ENCODE measurements at regions not wholly inside any gene's neighbourhood (a gene's known extent, or its start where the extent isn't known, plus 50 kb on each side); places are given as distances from the start of the nearest gene placed in this dataset.

GRCh38 chr7:42674541-42674940, 237.3 kb downstream of the C7orf25 start:
- no peak overlapping the region for H3K9ac ChIP-seq (ENCODE audit: low read length)
- H2AFZ ChIP-seq (ENCODE audit: low read depth, low read length, poor library complexity, severe bottlenecking), result no peak overlapping the region
- ChIA-PET CTCF (no interaction called here), RAD21 (ENCODE audit: low non-redundant PET in 1 of 2, low total read pairs in 2 of 2, uncharacterized antibody in 2 of 2, unreplicated experiment in 2 of 2) (no interaction called here), POLR2A (no interaction called here)
- no peaks in the 10 kb centered on the region for H3K36me3 ChIP-seq (ENCODE audit: control insufficient read depth in 1 of 2, insufficient read depth in 2 of 2, low read length in 2 of 2)
- no peaks in the 10 kb centered on the region for H3K9me2 ChIP-seq (ENCODE audit: insufficient read depth)
- H3K79me2 ChIP-seq (ENCODE audit: insufficient read depth, low read length), result no peaks in the 10 kb centered on the region
- H4K20me1 ChIP-seq (ENCODE audit: insufficient read depth), result no peaks in the 10 kb centered on the region; the same call in 1 of the 2 replicates
- no TSS peak for BruUV-seq (replicated peaks)
- TF ChIP-seq EZH2 (IDR thresholded peaks at IDR 0.05) (no peak), ZFX (IDR thresholded peaks at IDR 0.05) (no peak), RAD21 (IDR thresholded peaks at IDR 0.05; ENCODE audit: low read depth) (no peak), TCF7L2 (IDR thresholded peaks at IDR 0.05; ENCODE audit: borderline replicate concordance, extremely low read depth, insufficient read depth, insufficient read length) (no peak), SRF (IDR thresholded peaks at IDR 0.05; ENCODE audit: low read depth) (no peak)
- no peaks in the 10 kb centered on the region for H3K9me3 ChIP-seq (ENCODE audit: control insufficient read depth in 1 of 2, insufficient read depth in 1 of 2, low read depth in 1 of 2, low read length in 2 of 2)
- DNase-seq (ENCODE audit: low read depth, low spot score), result no peak
- ATAC-seq, result no peak
- no peak overlapping the region for H3K4me3 ChIP-seq (replicated peaks in 1 of 2; ENCODE audit: low read depth in 1 of 2, low read length in 2 of 2)
- no peak overlapping the region for H3K27ac ChIP-seq (ENCODE audit: low read depth, low read length)
- H3K4me1 ChIP-seq (ENCODE audit: control insufficient read depth in 1 of 2, insufficient read depth in 2 of 2, low read length in 2 of 2), result no peaks in the 10 kb centered on the region
- H3K4me2 ChIP-seq (ENCODE audit: low read length), result no peak overlapping the region
- intact Hi-C loops (cut with micrococcal nuclease), result no loop called here
- no peaks in the 10 kb centered on the region; the same call in 1 of the 2 replicates for H3K27me3 ChIP-seq (ENCODE audit: insufficient read depth, low read length)

DNA sequence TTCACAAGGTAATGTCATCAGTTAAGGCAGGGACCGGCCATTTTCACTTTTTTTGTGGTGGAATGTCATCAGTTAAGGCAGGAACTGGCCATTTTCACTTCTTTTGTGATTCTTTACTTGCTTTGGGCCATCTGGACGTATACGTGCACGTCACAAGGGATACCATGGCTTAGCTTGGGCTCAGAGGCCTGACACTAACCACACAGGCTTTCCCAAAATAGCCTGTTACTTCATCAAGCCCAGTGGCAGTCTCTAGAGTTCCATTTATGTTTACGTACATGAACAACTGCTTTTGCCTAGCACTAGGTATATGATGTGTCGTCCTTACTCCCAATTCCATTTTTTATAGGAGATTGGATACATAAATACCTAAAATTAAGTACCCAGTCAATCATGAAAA, 237.9 kb downstream of the C7orf25 start:
- CTCF ChIA-PET, result no interaction called here
- no peaks in the 10 kb centered on the region for H3K9me3 ChIP-seq (ENCODE audit: control insufficient read depth in 1 of 2, insufficient read depth in 1 of 2, low read depth in 1 of 2, low read length in 2 of 2)
- intact Hi-C loops (cut with micrococcal nuclease), result no loop called here
- BruUV-seq (replicated peaks), result no TSS peak
- ATAC-seq, result no peak
- H3K4me2 ChIP-seq (ENCODE audit: low read length), result no peak overlapping the region
- no peaks in the 10 kb centered on the region; the same call in 1 of the 2 replicates for H4K20me1 ChIP-seq (ENCODE audit: insufficient read depth)
- H3K79me2 ChIP-seq (ENCODE audit: insufficient read depth, low read length), result no peaks in the 10 kb centered on the region
- POLR2A ChIA-PET, result no interaction called here
- no peak overlapping the region for H3K9ac ChIP-seq (ENCODE audit: low read length)
- no peak overlapping the region for H3K4me3 ChIP-seq (replicated peaks in 1 of 2; ENCODE audit: low read depth in 1 of 2, low read length in 2 of 2)
- RAD21 ChIA-PET (ENCODE audit: low non-redundant PET in 1 of 2, low total read pairs in 2 of 2, uncharacterized antibody in 2 of 2, unreplicated experiment in 2 of 2), result no interaction called here
- DNase-seq (ENCODE audit: low read depth, low spot score), result no peak
- H2AFZ ChIP-seq (ENCODE audit: low read depth, low read length, poor library complexity, severe bottlenecking), result no peak overlapping the region
- H3K27ac ChIP-seq (ENCODE audit: low read depth, low read length), result no peak overlapping the region
- H3K9me2 ChIP-seq (ENCODE audit: insufficient read depth), result no peaks in the 10 kb centered on the region
- no peaks in the 10 kb centered on the region for H3K36me3 ChIP-seq (ENCODE audit: control insufficient read depth in 1 of 2, insufficient read depth in 2 of 2, low read length in 2 of 2)
- no peaks in the 10 kb centered on the region for H3K4me1 ChIP-seq (ENCODE audit: control insufficient read depth in 1 of 2, insufficient read depth in 2 of 2, low read length in 2 of 2)
- no peaks in the 10 kb centered on the region; the same call in 1 of the 2 replicates for H3K27me3 ChIP-seq (ENCODE audit: insufficient read depth, low read length)
- TF ChIP-seq EGR1 (IDR thresholded peaks at IDR 0.05; ENCODE audit: low read depth) (no peak), POLR2A (IDR thresholded peaks at IDR 0.05; ENCODE audit: borderline replicate concordance, extremely low read depth, insufficient read depth, insufficient read length) (no peak), YY1 (IDR thresholded peaks at IDR 0.05; ENCODE audit: extremely low read depth, insufficient replicate concordance, low read depth, low read length) (no peak), EZH2 (IDR thresholded peaks at IDR 0.05) (no peak), ZNF274 (IDR thresholded peaks at IDR 0.05; ENCODE audit: low read depth, low read length) (no peak), SIN3A (IDR thresholded peaks at IDR 0.05; ENCODE audit: low read depth) (no peak), ATF3 (IDR thresholded peaks at IDR 0.05) (no peak), SRF (IDR thresholded peaks at IDR 0.05; ENCODE audit: low read depth) (no peak), TCF7L2 (IDR thresholded peaks at IDR 0.05; ENCODE audit: borderline replicate concordance, extremely low read depth, insufficient read depth, insufficient read length) (no peak), POLR2AphosphoS5 (IDR thresholded peaks at IDR 0.05; ENCODE audit: low read depth, low read length) (no peak), SP1 (IDR thresholded peaks at IDR 0.05; ENCODE audit: low read depth) (no peak), CBX3 (IDR thresholded peaks at IDR 0.05; ENCODE audit: low read depth) (no peak), ZFX (IDR thresholded peaks at IDR 0.05) (no peak)
- TF ChIP-seq, protein P1, sequence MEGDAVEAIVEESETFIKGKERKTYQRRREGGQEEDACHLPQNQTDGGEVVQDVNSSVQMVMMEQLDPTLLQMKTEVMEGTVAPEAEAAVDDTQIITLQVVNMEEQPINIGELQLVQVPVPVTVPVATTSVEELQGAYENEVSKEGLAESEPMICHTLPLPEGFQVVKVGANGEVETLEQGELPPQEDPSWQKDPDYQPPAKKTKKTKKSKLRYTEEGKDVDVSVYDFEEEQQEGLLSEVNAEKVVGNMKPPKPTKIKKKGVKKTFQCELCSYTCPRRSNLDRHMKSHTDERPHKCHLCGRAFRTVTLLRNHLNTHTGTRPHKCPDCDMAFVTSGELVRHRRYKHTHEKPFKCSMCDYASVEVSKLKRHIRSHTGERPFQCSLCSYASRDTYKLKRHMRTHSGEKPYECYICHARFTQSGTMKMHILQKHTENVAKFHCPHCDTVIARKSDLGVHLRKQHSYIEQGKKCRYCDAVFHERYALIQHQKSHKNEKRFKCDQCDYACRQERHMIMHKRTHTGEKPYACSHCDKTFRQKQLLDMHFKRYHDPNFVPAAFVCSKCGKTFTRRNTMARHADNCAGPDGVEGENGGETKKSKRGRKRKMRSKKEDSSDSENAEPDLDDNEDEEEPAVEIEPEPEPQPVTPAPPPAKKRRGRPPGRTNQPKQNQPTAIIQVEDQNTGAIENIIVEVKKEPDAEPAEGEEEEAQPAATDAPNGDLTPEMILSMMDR (IDR thresholded peaks at IDR 0.05 in 2 of 3, conservative IDR thresholded peaks at IDR 0.05 in 1 of 3; ENCODE audit: borderline replicate concordance in 1 of 3, insufficient read depth in 1 of 3, low read depth in 2 of 3, low read length in 2 of 3), result no peak
- TF ChIP-seq, protein P2, sequence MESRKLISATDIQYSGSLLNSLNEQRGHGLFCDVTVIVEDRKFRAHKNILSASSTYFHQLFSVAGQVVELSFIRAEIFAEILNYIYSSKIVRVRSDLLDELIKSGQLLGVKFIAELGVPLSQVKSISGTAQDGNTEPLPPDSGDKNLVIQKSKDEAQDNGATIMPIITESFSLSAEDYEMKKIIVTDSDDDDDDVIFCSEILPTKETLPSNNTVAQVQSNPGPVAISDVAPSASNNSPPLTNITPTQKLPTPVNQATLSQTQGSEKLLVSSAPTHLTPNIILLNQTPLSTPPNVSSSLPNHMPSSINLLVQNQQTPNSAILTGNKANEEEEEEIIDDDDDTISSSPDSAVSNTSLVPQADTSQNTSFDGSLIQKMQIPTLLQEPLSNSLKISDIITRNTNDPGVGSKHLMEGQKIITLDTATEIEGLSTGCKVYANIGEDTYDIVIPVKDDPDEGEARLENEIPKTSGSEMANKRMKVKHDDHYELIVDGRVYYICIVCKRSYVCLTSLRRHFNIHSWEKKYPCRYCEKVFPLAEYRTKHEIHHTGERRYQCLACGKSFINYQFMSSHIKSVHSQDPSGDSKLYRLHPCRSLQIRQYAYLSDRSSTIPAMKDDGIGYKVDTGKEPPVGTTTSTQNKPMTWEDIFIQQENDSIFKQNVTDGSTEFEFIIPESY (IDR thresholded peaks at IDR 0.05; ENCODE audit: extremely low read depth, insufficient replicate concordance, low read length), result no peak
- TF ChIP-seq, protein P3, sequence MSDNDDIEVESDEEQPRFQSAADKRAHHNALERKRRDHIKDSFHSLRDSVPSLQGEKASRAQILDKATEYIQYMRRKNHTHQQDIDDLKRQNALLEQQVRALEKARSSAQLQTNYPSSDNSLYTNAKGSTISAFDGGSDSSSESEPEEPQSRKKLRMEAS (IDR thresholded peaks at IDR 0.05), result no peak
